HEK293T (cell line): ENCODE measurements at regions not wholly inside any gene's neighbourhood (a gene's known extent, or its start where the extent isn't known, plus 50 kb on each side); places are given as distances from the start of the nearest gene placed in this dataset.

Experiments used
- CTBP1 ChIP-seq: fragments of 450-650 bp; IDR thresholded peaks from 2 replicates; pipeline ENCODE4 v1.6.1; 2016; ENCODE audit warnings: borderline replicate concordance
- FOXA1 ChIP-seq: fragments of 450-650 bp; IDR thresholded peaks from 2 replicates; pipeline ENCODE4 v1.6.1; 2016; ENCODE audit warnings: mild to moderate bottlenecking

DNA sequence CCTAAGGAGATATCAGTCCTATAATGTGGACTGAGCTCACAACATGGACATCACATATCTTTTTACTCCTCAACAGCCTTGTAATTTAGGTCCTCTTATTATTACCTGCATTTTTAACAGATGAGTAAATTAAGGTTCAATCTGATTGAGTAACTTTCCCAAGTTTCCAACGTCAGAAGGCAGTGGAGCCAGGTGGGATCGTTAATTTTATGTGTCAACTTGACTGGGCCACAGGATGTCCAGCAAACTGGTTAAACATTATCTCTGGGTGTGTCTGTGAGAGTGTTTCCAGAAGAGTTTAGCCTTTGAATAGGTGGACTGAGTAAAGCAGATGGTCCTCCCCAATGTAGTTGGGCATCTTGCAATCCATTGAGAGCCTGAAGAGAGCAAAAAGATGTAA, 59.0 kb upstream of the SLIT2 start:
- no peak for TF ChIP-seq FOXA1
- TF ChIP-seq CTBP1 = no peak
